Esophagus muscularis mucosa (tissue), 3 donors: ENCODE measurements at regions not wholly inside any gene's neighbourhood (a gene's known extent, or its start where the extent isn't known, plus 50 kb on each side); places are given as distances from the start of the nearest gene placed in this dataset.

Experiments
- POLR2A ChIP-seq: fragments of 450-650 bp; IDR thresholded peaks from one replicate; pipeline ENCODE4 v1.6.1; 2017; ENCODE audit warnings: antibody characterized with exemption, moderate library complexity, mild to moderate bottlenecking, low read depth
- POLR2AphosphoS5 ChIP-seq, 2 donors: sonication (generic); formaldehyde crosslinking; IDR thresholded peaks; one replicate each; pipeline ENCODE4 v1.6.1; 2017; ENCODE audit warnings: antibody characterized with exemption in 2 of 2
- TF ChIP-seq, protein P1 (sequence below), 3 experiments: fragments of 200-600 bp in 2 of 3; fragments of 450-650 bp in 1 of 3; sonication (generic) in 2 of 3; IDR thresholded peaks; one replicate each; pipeline ENCODE4 v1.5.1; 2017 to 2019; ENCODE audit warnings: antibody characterized with exemption in 3 of 3, mild to moderate bottlenecking in 2 of 3, moderate library complexity in 1 of 3

- TF ChIP-seq, protein P1, sequence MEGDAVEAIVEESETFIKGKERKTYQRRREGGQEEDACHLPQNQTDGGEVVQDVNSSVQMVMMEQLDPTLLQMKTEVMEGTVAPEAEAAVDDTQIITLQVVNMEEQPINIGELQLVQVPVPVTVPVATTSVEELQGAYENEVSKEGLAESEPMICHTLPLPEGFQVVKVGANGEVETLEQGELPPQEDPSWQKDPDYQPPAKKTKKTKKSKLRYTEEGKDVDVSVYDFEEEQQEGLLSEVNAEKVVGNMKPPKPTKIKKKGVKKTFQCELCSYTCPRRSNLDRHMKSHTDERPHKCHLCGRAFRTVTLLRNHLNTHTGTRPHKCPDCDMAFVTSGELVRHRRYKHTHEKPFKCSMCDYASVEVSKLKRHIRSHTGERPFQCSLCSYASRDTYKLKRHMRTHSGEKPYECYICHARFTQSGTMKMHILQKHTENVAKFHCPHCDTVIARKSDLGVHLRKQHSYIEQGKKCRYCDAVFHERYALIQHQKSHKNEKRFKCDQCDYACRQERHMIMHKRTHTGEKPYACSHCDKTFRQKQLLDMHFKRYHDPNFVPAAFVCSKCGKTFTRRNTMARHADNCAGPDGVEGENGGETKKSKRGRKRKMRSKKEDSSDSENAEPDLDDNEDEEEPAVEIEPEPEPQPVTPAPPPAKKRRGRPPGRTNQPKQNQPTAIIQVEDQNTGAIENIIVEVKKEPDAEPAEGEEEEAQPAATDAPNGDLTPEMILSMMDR (IDR thresholded peaks at IDR 0.05) = no peak
- no peak for TF ChIP-seq POLR2A
- no peak for TF ChIP-seq POLR2AphosphoS5 (IDR thresholded peaks at IDR 0.05)
These were observed 313.2 kb downstream of the ATP23 start for GRCh38 chr12:58254463-58255100.
